Loucy (cell line): ENCODE measurements at regions not wholly inside any gene's neighbourhood (a gene's known extent, or its start where the extent isn't known, plus 50 kb on each side); places are given as distances from the start of the nearest gene placed in this dataset.

Experiments
- H2AFZ ChIP-seq: fragments of 200-600 bp; sonication (generic); 2 replicates; pipeline ENCODE4 v1.6.0; 2016; ENCODE audit warnings: antibody characterized with exemption, mild to moderate bottlenecking, low read length, moderate library complexity
- H3F3A ChIP-seq: fragments of 200-600 bp; 2 replicates; pipeline ENCODE4 v1.6.0; 2016; ENCODE audit warnings: antibody characterized with exemption, low read depth, mild to moderate bottlenecking
- H3K27me3 ChIP-seq: fragments of 200-600 bp; sonication (generic); 2 replicates; pipeline ENCODE4 v1.6.1; 2014; ENCODE audit warnings: low read length, mild to moderate bottlenecking; ENCODE audit not compliant: insufficient read depth, poor library complexity, severe bottlenecking
- H3K36me3 ChIP-seq: fragments of 200-600 bp; sonication (generic); 2 replicates; pipeline ENCODE4 v1.6.1; 2016; ENCODE audit warnings: low read length; ENCODE audit not compliant: insufficient read depth
- H3K4me1 ChIP-seq: fragments of 200-600 bp; sonication (generic); 2 replicates; pipeline ENCODE4 v1.5.1; 2014; ENCODE audit warnings: low read length, mild to moderate bottlenecking; ENCODE audit not compliant: insufficient read depth, poor library complexity, severe bottlenecking
- H3K4me2 ChIP-seq: fragments of 200-600 bp; sonication (generic); 2 replicates; pipeline ENCODE4 v1.6.0; 2014; ENCODE audit warnings: antibody characterized with exemption, low read length, low read depth, mild to moderate bottlenecking; ENCODE audit not compliant: poor library complexity, severe bottlenecking
- H3K4me3 ChIP-seq: fragments of 200-600 bp; sonication (generic); 2 replicates; pipeline ENCODE4 v1.5.1; 2014; ENCODE audit warnings: low read length, mild to moderate bottlenecking, mixed read lengths; ENCODE audit not compliant: poor library complexity, severe bottlenecking
- H3K79me2 ChIP-seq: fragments of 200-600 bp; sonication (generic); 2 replicates; pipeline ENCODE4 v1.6.1; 2014; ENCODE audit warnings: low read length; ENCODE audit not compliant: insufficient read depth
- H3K9ac ChIP-seq: fragments of 200-600 bp; sonication (generic); 2 replicates; pipeline ENCODE4 v1.6.0; 2014; ENCODE audit warnings: mild to moderate bottlenecking, low read depth, low read length, moderate library complexity; ENCODE audit not compliant: poor library complexity, severe bottlenecking
- H3K9me2 ChIP-seq: fragments of 200-600 bp; sonication (generic); replicated peaks from 2 replicates; pipeline ENCODE4 v1.6.1; 2016; ENCODE audit warnings: low read depth, low read length, mixed read lengths
- H3K9me3 ChIP-seq: fragments of 200-600 bp; sonication (generic); 2 replicates; pipeline ENCODE4 v1.6.1; 2014; ENCODE audit warnings: mild to moderate bottlenecking, antibody characterized with exemption, low read length, low read depth; ENCODE audit not compliant: insufficient read depth
- H4K20me1 ChIP-seq: fragments of 200-600 bp; sonication (generic); 2 replicates; pipeline ENCODE4 v1.6.0; 2014; ENCODE audit warnings: antibody characterized with exemption, low read length, mild to moderate bottlenecking; ENCODE audit not compliant: insufficient read depth, poor library complexity, severe bottlenecking
- EZH2phosphoT487 ChIP-seq: fragments of 200-600 bp; IDR thresholded peaks from 2 replicates; pipeline ENCODE4 v1.6.1; 2018; ENCODE audit warnings: antibody characterized with exemption, mild to moderate bottlenecking, moderate library complexity, borderline replicate concordance
- TF ChIP-seq, protein P1 (sequence below): fragments of 200-600 bp; sonication (generic); conservative IDR thresholded peaks from 2 replicates; pipeline ENCODE4 v1.5.1; 2014; ENCODE audit warnings: mild to moderate bottlenecking, antibody characterized with exemption, low read length

DNA sequence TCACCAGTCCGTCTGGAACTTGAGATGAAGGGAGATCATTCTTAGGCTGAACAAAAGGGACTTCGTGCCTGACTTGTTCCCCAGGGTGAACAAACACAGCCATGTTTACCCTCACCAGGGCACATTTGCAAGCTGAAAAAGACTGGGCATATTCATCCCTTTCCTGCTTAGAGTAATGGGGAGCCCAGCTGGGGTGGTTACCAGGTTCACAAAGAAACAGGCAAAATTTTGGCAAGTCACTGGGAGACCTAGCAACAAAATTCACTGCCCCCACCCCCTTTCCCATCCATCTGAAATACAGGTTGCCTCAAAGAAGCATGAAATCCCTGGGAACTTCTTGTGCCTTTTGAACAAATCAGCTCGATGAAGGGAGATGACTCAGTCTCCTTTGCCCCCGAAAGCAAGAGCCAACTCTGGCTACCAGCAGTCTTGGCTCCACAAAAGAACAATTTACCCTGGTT is 775.0 kb downstream of the SQOR start:
- H4K20me1 ChIP-seq = no peaks in the 10 kb centered on the region
- H3K4me3 ChIP-seq = no peak overlapping the region
- no peak for TF ChIP-seq EZH2phosphoT487
- TF ChIP-seq, protein P1, sequence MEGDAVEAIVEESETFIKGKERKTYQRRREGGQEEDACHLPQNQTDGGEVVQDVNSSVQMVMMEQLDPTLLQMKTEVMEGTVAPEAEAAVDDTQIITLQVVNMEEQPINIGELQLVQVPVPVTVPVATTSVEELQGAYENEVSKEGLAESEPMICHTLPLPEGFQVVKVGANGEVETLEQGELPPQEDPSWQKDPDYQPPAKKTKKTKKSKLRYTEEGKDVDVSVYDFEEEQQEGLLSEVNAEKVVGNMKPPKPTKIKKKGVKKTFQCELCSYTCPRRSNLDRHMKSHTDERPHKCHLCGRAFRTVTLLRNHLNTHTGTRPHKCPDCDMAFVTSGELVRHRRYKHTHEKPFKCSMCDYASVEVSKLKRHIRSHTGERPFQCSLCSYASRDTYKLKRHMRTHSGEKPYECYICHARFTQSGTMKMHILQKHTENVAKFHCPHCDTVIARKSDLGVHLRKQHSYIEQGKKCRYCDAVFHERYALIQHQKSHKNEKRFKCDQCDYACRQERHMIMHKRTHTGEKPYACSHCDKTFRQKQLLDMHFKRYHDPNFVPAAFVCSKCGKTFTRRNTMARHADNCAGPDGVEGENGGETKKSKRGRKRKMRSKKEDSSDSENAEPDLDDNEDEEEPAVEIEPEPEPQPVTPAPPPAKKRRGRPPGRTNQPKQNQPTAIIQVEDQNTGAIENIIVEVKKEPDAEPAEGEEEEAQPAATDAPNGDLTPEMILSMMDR = no peak
- no peaks in the 10 kb centered on the region for H3K9me3 ChIP-seq
- H3K27me3 ChIP-seq = no peaks in the 10 kb centered on the region
- H3F3A ChIP-seq = no peaks in the 10 kb centered on the region
- no peaks in the 10 kb centered on the region for H3K9me2 ChIP-seq
- H2AFZ ChIP-seq = no peak overlapping the region
- H3K4me1 ChIP-seq = no peaks in the 10 kb centered on the region
- no peak overlapping the region for H3K4me2 ChIP-seq
- H3K9ac ChIP-seq = no peak overlapping the region
- H3K36me3 ChIP-seq = no peaks in the 10 kb centered on the region
- no peaks in the 10 kb centered on the region for H3K79me2 ChIP-seq

DNA sequence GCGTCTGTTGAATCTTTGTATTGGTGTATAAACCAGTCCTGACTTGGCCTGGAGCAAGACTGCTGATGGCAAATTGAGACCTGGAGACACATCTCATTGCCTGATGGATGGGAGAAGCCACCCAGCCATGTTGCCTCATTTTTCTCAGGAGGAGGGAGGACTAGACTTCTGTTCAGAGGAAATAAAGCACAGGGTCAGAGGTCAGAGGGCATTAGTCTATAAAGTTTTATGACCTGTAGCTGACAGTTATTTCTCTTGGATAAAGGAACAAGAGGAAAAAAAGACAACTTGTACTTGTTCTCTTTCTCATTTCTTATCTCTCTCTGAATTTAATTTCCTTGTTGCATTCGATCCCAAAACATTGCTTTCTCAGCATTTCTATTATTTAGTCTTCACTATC is 775.9 kb downstream of the SQOR start:
- H3K9me3 ChIP-seq = no peaks in the 10 kb centered on the region
- no peaks in the 10 kb centered on the region for H3F3A ChIP-seq
- no peak overlapping the region for H3K9ac ChIP-seq
- no peak overlapping the region for H2AFZ ChIP-seq
- no peaks in the 10 kb centered on the region for H4K20me1 ChIP-seq
- H3K27me3 ChIP-seq = no peaks in the 10 kb centered on the region
- H3K4me1 ChIP-seq = no peaks in the 10 kb centered on the region
- H3K36me3 ChIP-seq = no peaks in the 10 kb centered on the region
- no peaks in the 10 kb centered on the region for H3K9me2 ChIP-seq
- H3K79me2 ChIP-seq = no peaks in the 10 kb centered on the region
- no peak overlapping the region for H3K4me2 ChIP-seq
- H3K4me3 ChIP-seq = no peak overlapping the region
- TF ChIP-seq EZH2phosphoT487 = no peak
- TF ChIP-seq, protein P1 = no peak

DNA sequence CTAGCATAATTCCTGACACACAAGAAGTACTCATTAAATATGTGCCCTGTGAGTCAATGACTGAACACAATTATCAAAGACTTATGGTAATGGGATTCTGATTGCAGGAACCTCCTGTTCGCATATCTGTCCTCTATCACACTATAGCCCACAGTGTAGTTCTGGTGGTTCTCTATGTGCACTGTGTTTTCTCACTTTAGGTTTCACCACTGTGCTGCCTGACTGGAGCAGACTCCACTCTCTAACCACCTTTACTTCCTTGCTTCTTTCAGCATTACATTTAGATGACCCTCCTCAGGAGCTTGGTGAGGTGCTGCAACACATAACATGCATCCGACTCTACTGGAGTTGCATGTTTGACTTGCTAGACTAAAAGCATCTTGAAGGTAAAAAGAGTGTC is 777.1 kb downstream of the SQOR start:
- no peak for TF ChIP-seq EZH2phosphoT487
- TF ChIP-seq, protein P1 = no peak
- no peak overlapping the region for H3K9ac ChIP-seq
- H3K9me3 ChIP-seq = no peaks in the 10 kb centered on the region
- H3F3A ChIP-seq = no peaks in the 10 kb centered on the region
- no peaks in the 10 kb centered on the region for H3K27me3 ChIP-seq
- no peak overlapping the region for H2AFZ ChIP-seq
- H3K36me3 ChIP-seq = no peaks in the 10 kb centered on the region
- H3K4me2 ChIP-seq = no peak overlapping the region
- no peaks in the 10 kb centered on the region for H3K9me2 ChIP-seq
- H3K4me1 ChIP-seq = no peaks in the 10 kb centered on the region
- no peaks in the 10 kb centered on the region for H3K79me2 ChIP-seq
- H3K4me3 ChIP-seq = no peak overlapping the region
- no peaks in the 10 kb centered on the region for H4K20me1 ChIP-seq
